ENCODE measurements at regions not wholly inside any gene's neighbourhood (a gene's known extent, or its start where the extent isn't known, plus 50 kb on each side); places are given as distances from the start of the nearest gene placed in this dataset.

GRCh38 chr13:107111248-107111647, 543.3 kb upstream of the ARGLU1 start:
- intact Hi-C loops (cut with micrococcal nuclease; ENCODE audit: unreplicated experiment) = no loop called here

GRCh38 chr13:107104631-107105030, 536.7 kb upstream of the ARGLU1 start:
- Histone ChIP-seq H3K4me1 (ENCODE audit: insufficient read depth, low read length, poor library complexity, severe bottlenecking) (no peaks in the 10 kb centered on the region), H3K4me3 (ENCODE audit: low read depth, low read length, poor library complexity, severe bottlenecking) (no peak overlapping the region), H3K27me3 (replicated peaks; ENCODE audit: insufficient read depth, low read depth, low read length, poor library complexity) (peaks cover 10% of the 10 kb centered on the region), H3K36me3 (ENCODE audit: insufficient read depth, low read length, poor library complexity, severe bottlenecking) (no peaks in the 10 kb centered on the region), H3K9me3 (ENCODE audit: low read depth, low read length, poor library complexity, severe bottlenecking) (peaks cover 3% of the 10 kb centered on the region), H3K27ac (ENCODE audit: low read depth, low read length, poor library complexity, severe bottlenecking) (no peak overlapping the region)
- intact Hi-C loops (cut with micrococcal nuclease; ENCODE audit: unreplicated experiment) = no loop called here
- POLR2A ChIA-PET (ENCODE audit: low non-redundant PET) = no interaction called here
- BruUV-seq (replicated peaks) = no TSS peak
- CTCF ChIA-PET = no interaction called here
- DNase-seq (ENCODE audit: low spot score) = no peak
- TF ChIP-seq, protein P1, sequence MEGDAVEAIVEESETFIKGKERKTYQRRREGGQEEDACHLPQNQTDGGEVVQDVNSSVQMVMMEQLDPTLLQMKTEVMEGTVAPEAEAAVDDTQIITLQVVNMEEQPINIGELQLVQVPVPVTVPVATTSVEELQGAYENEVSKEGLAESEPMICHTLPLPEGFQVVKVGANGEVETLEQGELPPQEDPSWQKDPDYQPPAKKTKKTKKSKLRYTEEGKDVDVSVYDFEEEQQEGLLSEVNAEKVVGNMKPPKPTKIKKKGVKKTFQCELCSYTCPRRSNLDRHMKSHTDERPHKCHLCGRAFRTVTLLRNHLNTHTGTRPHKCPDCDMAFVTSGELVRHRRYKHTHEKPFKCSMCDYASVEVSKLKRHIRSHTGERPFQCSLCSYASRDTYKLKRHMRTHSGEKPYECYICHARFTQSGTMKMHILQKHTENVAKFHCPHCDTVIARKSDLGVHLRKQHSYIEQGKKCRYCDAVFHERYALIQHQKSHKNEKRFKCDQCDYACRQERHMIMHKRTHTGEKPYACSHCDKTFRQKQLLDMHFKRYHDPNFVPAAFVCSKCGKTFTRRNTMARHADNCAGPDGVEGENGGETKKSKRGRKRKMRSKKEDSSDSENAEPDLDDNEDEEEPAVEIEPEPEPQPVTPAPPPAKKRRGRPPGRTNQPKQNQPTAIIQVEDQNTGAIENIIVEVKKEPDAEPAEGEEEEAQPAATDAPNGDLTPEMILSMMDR (conservative IDR thresholded peaks at IDR 0.05; ENCODE audit: low read depth, low read length) = no peak
- TF ChIP-seq EZH2 (IDR thresholded peaks at IDR 0.05; ENCODE audit: borderline replicate concordance, low read depth, low read length, poor library complexity, severe bottlenecking) = no peak

More at GRCh38 chr13:107111248-107111647, 543.3 kb upstream of the ARGLU1 start:
- Histone ChIP-seq H3K9me3 (ENCODE audit: low read depth, low read length, poor library complexity, severe bottlenecking) (peaks cover 3% of the 10 kb centered on the region), H3K27ac (ENCODE audit: low read depth, low read length, poor library complexity, severe bottlenecking) (no peak overlapping the region), H3K36me3 (ENCODE audit: insufficient read depth, low read length, poor library complexity, severe bottlenecking) (no peaks in the 10 kb centered on the region), H3K4me3 (ENCODE audit: low read depth, low read length, poor library complexity, severe bottlenecking) (no peak overlapping the region), H3K27me3 (replicated peaks; ENCODE audit: insufficient read depth, low read depth, low read length, poor library complexity) (peaks cover 17% of the 10 kb centered on the region), H3K4me1 (ENCODE audit: insufficient read depth, low read length, poor library complexity, severe bottlenecking) (no peaks in the 10 kb centered on the region)
- no TSS peak for BruUV-seq (replicated peaks)
- ChIA-PET POLR2A (ENCODE audit: low non-redundant PET) (no interaction called here), CTCF (no interaction called here)
- no peak for DNase-seq (ENCODE audit: low spot score)
- no peak for TF ChIP-seq EZH2 (IDR thresholded peaks at IDR 0.05; ENCODE audit: borderline replicate concordance, low read depth, low read length, poor library complexity, severe bottlenecking)
- TF ChIP-seq, protein P1 (conservative IDR thresholded peaks at IDR 0.05; ENCODE audit: low read depth, low read length) = no peak

- Histone ChIP-seq H3K9me3 (ENCODE audit: low read depth, low read length, poor library complexity, severe bottlenecking) (no peaks in the 10 kb centered on the region), H3K27ac (ENCODE audit: low read depth, low read length, poor library complexity, severe bottlenecking) (no peak overlapping the region), H3K4me1 (ENCODE audit: insufficient read depth, low read length, poor library complexity, severe bottlenecking) (no peaks in the 10 kb centered on the region), H3K36me3 (ENCODE audit: insufficient read depth, low read length, poor library complexity, severe bottlenecking) (no peaks in the 10 kb centered on the region), H3K4me3 (ENCODE audit: low read depth, low read length, poor library complexity, severe bottlenecking) (no peak overlapping the region), H3K27me3 (replicated peaks; ENCODE audit: insufficient read depth, low read depth, low read length, poor library complexity) (peaks cover 14% of the 10 kb centered on the region)
- TF ChIP-seq, protein P1 (conservative IDR thresholded peaks at IDR 0.05; ENCODE audit: low read depth, low read length) = no peak
- no peak for TF ChIP-seq EZH2 (IDR thresholded peaks at IDR 0.05; ENCODE audit: borderline replicate concordance, low read depth, low read length, poor library complexity, severe bottlenecking)
- no peak for DNase-seq (ENCODE audit: low spot score)
- ChIA-PET CTCF (no interaction called here), POLR2A (ENCODE audit: low non-redundant PET) (no interaction called here)
- no TSS peak for BruUV-seq (replicated peaks)
- intact Hi-C loops (cut with micrococcal nuclease; ENCODE audit: unreplicated experiment) = no loop called here
These were observed 534.7 kb upstream of the ARGLU1 start for GRCh38 chr13:107102676-107103075.

Data from A673 (cell line).